Left cardiac atrium (tissue), 4 donors: ENCODE measurements at regions not wholly inside any gene's neighbourhood (a gene's known extent, or its start where the extent isn't known, plus 50 kb on each side); places are given as distances from the start of the nearest gene placed in this dataset.

ENCODE experiments used
- ATAC-seq, 2 donors: fragments of 200-7000 bp; cut with Tn5 transposase; one replicate each; pipeline ENCODE4 v1.9.1; 2020; ENCODE audit warnings: mild to moderate bottlenecking in 2 of 2, moderate library complexity in 2 of 2
- DNase-seq: peaks from one replicate; pipeline ENCODE4 v3.0.0-alpha.2; 2020
- intact Hi-C, 2 donors: fragments of 100-400 bp; cut with DNase I; formaldehyde crosslinking; loops; one replicate each; pipeline versions ENCODE4 v1.14.1 to v1.15.1; 2022 to 2023
- donor health status: DM: no; HTN: yes; CAD: no.
- donor health status: DM: no; HTN: yes; CAD: no; lungs with severe emphysema.
- donor health status: DM: yes; HTN: yes; CAD: no.
- donor health status: Dilated cardiomyopathy.

GRCh38 chr4:166432842-166433241 is 559.8 kb downstream of the TLL1 start:
- intact Hi-C loops: no loop called here
- ATAC-seq (no peak), DNase-seq (no peak)

- no peak for DNase-seq
- ATAC-seq: no peak
- intact Hi-C loops: no loop called here
Measured at GRCh38 chr4:166435449-166435848, 562.4 kb downstream of the TLL1 start.

- DNase-seq (no peak), ATAC-seq (no peak)
- intact Hi-C loops: no loop called here
Measured at GRCh38 chr4:166458756-166459155, 585.7 kb downstream of the TLL1 start.

DNA sequence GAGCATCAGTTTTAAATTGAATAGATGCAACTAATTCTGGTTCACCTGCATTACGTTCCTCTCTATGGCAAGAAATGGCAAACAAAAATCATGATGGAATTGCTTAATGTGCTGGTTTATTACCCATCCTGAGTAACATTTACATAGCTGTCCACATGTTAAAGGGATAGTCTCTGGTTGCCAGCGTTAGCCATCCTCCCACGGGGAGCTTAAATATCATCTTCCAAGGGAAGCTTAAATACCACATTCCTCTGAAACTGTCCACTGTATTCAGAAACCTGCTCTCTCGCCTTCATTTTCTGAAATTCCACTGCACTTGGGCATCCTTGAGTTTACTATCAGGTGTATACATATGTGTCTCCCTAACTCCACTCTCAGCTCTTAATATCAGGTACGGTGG is 586.6 kb downstream of the TLL1 start:
- ATAC-seq: no peak
- DNase-seq: no peak
- intact Hi-C loops: no loop called here

GRCh38 chr4:166460769-166461550 is 587.9 kb downstream of the TLL1 start:
- DNase-seq (no peak), ATAC-seq (peak in 1 of 2 donors; percentile 21)
- intact Hi-C loops: no loop called here

- ATAC-seq (no peak), DNase-seq (no peak)
- intact Hi-C loops: no loop called here
Measured at GRCh38 chr4:166481055-166481454, 608.0 kb downstream of the TLL1 start.

DNA sequence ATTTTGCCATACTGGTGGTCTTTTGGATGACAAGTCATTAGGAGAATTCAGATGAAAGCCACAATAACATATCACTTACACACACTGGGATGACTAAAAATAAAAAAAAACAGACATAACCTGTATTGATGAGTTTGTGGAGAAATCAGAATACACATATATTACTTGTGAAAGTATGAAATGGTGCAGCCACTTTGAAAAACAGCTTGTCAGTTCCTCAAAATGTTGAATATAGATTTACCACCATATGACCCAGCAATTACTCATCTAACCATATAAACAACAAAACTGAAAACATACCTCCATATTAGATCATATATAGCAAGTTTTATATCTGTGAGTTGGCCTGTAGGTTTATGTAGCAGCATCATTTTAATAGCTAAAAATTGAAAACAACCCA is 608.7 kb downstream of the TLL1 start:
- no peak for DNase-seq
- intact Hi-C loops: no loop called here
- ATAC-seq: no peak

DNA sequence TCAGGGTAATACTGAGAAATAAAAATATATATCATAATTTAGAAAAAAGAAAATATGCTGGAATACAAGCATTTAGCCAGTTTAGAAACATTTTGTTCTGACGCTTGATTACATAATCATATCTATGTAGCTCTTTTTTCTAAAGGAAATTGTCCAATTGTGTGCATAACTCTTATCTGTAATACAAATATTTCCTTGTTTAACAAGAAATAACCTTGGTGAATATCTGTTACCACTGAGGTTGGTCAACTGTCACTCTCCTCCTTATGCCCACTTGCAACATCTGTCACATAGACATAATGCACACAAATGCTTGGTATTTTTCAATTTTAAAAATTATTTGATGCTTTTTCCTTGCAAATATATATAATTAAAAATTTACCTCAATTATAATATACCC is 609.7 kb downstream of the TLL1 start:
- intact Hi-C loops: no loop called here
- no peak for ATAC-seq
- DNase-seq: no peak

DNA sequence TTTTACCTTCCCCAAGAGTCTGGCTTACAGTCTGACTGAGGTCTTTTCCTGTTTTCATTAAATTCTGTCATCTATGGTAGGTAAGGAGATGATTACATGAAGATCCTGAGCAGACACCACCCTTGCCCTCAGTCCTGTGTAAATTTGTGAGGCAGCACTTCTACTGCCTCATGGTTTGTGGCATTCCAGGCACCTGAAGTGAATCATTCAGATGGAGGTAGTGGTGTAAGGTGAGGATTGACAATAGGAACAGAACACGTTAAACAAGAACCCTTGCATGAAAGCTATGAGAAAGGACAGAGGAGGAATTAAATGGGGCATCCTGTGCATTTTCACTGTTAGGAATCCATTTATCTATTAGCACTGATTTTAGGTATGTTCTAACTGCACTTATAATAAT is 618.6 kb downstream of the TLL1 start:
- no peak for DNase-seq
- ATAC-seq: no peak
- intact Hi-C loops: no loop called here

DNA sequence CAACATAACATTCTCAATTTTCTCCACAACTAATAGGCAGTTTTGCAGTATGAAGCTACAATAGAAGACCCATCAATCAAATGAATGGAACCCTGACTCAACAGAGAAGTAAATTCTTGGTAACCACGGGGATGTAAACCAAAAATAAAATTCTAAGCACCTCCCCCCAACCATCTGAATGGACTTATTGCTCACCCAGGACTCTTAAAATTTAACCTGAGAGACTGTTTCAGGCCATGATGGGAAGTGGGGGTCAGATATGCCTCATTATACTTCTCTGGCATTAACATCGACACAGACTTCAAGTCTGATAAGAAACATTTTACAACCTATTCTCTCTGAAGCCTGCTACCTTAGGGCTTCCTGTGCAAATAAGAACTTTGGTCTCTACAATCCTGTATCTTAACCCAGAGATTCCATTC is 620.9 kb downstream of the TLL1 start:
- DNase-seq (no peak), ATAC-seq (no peak)
- intact Hi-C loops: no loop called here

DNA sequence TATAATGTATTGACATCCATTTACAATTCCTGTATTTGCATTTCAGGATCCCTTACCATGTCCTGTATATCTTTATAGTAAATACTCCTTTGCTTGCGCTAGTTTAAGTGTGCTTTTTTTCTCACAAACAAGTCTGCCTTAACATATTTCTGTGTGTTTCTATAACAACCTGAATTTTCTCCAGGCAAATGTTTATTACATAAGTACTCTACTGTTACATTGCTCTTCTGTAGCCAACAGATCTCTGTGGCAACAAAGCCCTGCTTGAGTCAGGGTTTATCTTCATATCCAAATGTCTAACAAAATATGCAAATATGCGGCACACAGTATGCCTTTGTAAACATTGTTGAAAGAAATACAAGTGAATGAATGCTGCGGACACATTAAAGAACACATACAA is 625.5 kb downstream of the TLL1 start:
- no peak for ATAC-seq
- intact Hi-C loops: no loop called here
- DNase-seq: no peak

GRCh38 chr4:166499820-166500219 is 626.8 kb downstream of the TLL1 start:
- DNase-seq (no peak), ATAC-seq (no peak)
- intact Hi-C loops: no loop called here

GRCh38 chr4:166501941-166502382 is 628.9 kb downstream of the TLL1 start:
- DNase-seq: no peak
- intact Hi-C loops: no loop called here
- ATAC-seq: peak in 1 of 2 donors; percentile 22

DNA sequence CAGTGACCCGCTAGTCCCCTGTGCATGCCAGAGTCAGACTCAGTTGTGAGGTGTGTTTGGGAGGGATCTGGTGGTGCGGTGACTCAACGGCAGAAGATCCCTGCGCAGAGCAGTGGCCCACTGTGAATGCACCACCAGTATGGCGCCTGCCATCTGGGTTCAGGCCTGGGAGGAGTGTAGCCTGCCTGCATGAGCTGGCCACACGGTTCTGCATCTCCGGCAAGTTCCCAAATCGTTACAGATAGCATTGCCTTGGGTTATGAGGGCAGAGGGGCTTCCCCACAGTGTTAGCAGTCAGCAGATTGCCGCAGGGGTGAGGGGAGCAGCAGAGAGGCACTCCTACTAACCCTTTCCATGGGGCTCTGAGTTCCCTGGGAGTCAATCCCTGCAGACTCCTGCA is 629.6 kb downstream of the TLL1 start:
- DNase-seq (no peak), ATAC-seq (no peak)
- intact Hi-C loops: no loop called here

- intact Hi-C loops: no loop called here
- ATAC-seq (no peak), DNase-seq (no peak)
Measured at GRCh38 chr4:166506051-166506450, 633.0 kb downstream of the TLL1 start.

DNA sequence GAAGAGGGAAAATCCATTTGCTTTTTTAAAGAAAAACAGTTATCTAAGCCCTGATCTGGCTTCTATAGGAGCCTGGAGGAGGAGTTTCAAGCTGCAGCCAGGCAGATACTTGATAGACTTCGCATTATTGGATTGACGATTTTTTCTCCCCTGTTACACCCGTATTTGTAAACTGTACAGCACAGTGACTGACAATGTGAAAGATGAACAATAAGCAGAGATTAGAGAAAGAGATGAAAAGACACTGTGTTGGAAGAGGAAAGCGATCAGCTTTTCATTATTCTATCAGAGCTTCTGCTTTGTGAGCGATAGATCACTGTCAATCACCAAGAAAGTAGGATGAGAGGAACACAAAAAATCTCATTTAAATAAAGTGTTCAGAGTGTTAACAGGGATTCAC is 639.2 kb downstream of the TLL1 start:
- intact Hi-C loops: no loop called here
- ATAC-seq (no peak), DNase-seq (no peak)

DNA sequence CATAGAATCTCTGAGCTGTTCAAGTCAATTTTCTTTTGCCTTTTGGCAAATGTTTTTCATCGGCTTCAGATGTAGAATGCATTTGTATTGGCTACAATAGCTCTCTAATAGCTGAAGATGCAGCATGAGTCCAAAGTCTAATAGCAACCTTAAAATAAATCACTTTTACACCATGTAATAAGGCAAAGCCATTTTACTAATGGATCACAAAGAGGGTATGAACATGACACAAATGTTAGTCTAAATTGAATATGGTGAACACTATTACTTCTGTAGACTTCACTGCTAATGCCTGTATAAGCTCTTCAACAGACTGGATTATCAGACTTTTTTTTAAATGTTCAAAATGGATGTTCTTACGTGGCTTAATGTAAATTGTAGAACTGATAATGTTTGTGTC is 645.3 kb downstream of the TLL1 start:
- no peak for DNase-seq
- intact Hi-C loops: no loop called here
- no peak for ATAC-seq

- intact Hi-C loops: no loop called here
- DNase-seq: no peak
- no peak for ATAC-seq
Measured at GRCh38 chr4:166518776-166519175, 645.7 kb downstream of the TLL1 start.

DNA sequence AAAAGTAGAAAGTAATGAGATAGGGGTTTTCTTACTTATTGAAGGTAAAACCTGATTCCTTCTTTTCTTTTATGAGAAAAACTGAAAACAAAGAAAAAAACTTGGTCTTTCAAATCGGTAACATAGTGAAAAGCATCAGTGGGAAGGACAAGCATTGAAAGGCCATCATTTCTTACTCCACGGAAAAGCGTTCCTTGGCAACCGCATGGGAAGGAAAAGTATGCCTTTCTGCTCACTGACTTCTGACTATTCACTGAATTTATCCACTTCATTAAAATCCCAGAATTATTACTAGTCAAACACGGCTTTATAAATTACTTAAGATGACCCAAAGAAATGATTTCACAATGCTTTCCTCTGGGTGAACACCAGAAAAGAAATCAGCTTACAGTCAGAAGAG is 646.7 kb downstream of the TLL1 start:
- intact Hi-C loops: no loop called here
- DNase-seq: no peak
- ATAC-seq: no peak

GRCh38 chr4:166527500-166527899 is 654.5 kb downstream of the TLL1 start:
- no peak for DNase-seq
- intact Hi-C loops: no loop called here

GRCh38 chr4:166531703-166532102 is 658.7 kb downstream of the TLL1 start:
- no peak for DNase-seq
- no peak for ATAC-seq
- intact Hi-C loops: no loop called here

More at GRCh38 chr4:166527500-166527899, 654.5 kb downstream of the TLL1 start:
- ATAC-seq: no peak

- ATAC-seq: no peak
- intact Hi-C loops: no loop called here
- no peak for DNase-seq
Measured at GRCh38 chr4:166535865-166536264, 662.8 kb downstream of the TLL1 start.
